LNCaP clone FGC (cell line): ENCODE measurements at regions not wholly inside any gene's neighbourhood (a gene's known extent, or its start where the extent isn't known, plus 50 kb on each side); places are given as distances from the start of the nearest gene placed in this dataset.

ENCODE experiments used
- DNase-seq: peaks from one replicate; pipeline ENCODE4 v3.0.0-alpha.2; 2011; ENCODE audit warnings: low read depth
- H3K4me3 ChIP-seq: 2 replicates; pipeline ENCODE4 v1.5.1; 2011; ENCODE audit warnings: mild to moderate bottlenecking, low read depth, low read length, control low read depth
- TF ChIP-seq, protein P1 (sequence below): IDR thresholded peaks from 2 replicates; pipeline ENCODE4 v1.5.1; 2012; ENCODE audit warnings: mild to moderate bottlenecking; ENCODE audit not compliant: control insufficient read depth, insufficient read depth; ENCODE audit errors: extremely low read depth

GRCh38 chr1:188988589-188988988, 1489.1 kb downstream of the BRINP3 start:
- DNase-seq, result no peak
- no peak overlapping the region for H3K4me3 ChIP-seq
- TF ChIP-seq, protein P1, sequence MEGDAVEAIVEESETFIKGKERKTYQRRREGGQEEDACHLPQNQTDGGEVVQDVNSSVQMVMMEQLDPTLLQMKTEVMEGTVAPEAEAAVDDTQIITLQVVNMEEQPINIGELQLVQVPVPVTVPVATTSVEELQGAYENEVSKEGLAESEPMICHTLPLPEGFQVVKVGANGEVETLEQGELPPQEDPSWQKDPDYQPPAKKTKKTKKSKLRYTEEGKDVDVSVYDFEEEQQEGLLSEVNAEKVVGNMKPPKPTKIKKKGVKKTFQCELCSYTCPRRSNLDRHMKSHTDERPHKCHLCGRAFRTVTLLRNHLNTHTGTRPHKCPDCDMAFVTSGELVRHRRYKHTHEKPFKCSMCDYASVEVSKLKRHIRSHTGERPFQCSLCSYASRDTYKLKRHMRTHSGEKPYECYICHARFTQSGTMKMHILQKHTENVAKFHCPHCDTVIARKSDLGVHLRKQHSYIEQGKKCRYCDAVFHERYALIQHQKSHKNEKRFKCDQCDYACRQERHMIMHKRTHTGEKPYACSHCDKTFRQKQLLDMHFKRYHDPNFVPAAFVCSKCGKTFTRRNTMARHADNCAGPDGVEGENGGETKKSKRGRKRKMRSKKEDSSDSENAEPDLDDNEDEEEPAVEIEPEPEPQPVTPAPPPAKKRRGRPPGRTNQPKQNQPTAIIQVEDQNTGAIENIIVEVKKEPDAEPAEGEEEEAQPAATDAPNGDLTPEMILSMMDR, result no peak

DNA sequence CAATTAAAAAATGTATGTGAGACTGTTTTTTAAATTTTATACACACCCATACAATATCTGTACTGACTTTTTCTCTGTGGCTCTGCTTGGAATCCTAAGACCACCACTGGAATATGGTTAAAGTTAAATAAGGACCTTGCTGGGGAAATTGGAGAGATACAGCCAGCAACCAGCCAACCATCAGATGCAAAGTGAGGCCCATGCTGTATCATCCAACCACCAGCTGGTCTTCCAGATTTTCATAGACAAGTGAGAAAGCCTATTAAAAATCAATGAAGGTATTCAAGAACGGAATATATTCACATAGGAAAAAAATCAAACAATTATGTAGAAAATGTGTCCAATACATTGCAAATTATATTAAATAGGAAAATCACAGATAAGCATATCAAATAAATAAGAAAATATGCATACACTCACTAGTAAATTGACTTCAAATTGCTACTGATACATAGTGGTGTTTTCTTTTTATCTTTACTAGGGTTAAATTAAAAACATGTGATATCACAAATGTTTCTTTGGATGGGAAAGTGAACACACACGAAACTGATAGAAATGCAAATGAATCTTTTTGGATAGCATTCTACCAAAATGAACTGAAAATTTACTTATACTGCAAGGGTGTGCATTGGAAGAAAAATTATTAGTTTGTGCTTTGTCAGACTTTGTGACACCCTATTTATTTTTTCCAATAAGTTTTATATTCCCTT, 1486.3 kb downstream of the BRINP3 start:
- DNase-seq, result no peak
- no peak overlapping the region for H3K4me3 ChIP-seq
- TF ChIP-seq, protein P1, result no peak

DNA sequence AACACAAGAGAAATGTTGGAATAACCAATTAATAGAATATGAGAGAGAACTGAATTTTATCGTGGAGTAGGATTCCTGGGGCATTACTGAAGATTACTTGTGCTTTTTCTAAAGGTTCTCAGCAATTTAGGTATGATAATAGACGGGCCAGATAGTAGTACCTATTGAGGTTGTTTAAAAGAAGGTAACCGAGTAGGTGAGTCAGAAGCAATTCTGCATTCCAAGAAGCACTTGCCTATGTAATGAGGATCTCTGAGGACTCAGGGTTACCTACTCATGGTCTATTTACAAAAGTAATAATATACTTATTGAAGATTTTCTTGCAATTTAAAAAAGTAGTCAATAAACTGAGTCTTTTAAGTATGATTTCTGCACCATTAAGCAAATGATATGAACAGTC, 1469.8 kb downstream of the BRINP3 start:
- TF ChIP-seq, protein P1, result no peak
- no peak overlapping the region for H3K4me3 ChIP-seq
- DNase-seq, result no peak

GRCh38 chr1:189021577-189021976, 1456.1 kb downstream of the BRINP3 start:
- no peak for DNase-seq
- no peak overlapping the region for H3K4me3 ChIP-seq
- TF ChIP-seq, protein P1, result no peak

DNA sequence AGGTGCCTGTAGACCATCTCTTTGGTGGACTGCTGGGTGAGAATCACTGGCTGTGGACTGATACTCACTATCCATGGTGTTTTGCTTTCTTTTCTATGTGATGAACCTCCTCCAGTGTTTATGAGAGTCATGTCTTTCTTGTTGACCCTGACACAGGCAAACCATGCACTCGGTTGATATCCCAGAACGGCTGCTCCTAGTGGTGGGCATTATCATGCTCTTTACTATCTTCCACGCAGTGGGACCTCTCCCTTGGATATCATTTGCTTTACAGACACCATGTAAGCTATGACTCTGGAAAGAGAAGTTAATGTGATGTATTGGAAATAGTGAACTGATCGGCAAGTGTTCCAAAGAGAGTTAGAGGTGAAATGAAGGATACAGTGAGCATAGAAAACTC, 1455.6 kb downstream of the BRINP3 start:
- H3K4me3 ChIP-seq, result no peak overlapping the region
- TF ChIP-seq, protein P1, result no peak
- DNase-seq, result no peak

- TF ChIP-seq, protein P1, result no peak
- DNase-seq, result no peak
- no peak overlapping the region for H3K4me3 ChIP-seq
Observed at GRCh38 chr1:189027512-189027911, 1450.2 kb downstream of the BRINP3 start.

DNA sequence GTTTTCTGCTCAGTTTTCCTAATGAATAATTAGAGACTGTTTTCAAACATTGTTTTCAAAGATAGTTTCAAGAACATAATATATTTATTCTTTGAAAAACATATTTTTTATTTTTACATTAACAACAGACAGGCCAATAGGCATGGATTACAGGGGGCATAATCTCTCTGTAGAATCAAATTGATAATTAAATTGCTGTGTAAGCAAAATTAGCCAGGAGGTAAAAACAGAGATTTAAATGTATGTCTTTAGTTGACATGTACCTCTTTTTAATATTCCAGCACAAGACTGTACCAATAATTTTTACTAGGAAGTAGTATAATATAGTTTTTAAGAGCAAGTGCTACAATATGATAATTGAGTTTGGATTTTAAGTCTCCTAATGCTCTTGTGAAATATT, 1444.5 kb downstream of the BRINP3 start:
- DNase-seq, result no peak
- TF ChIP-seq, protein P1, result no peak
- no peak overlapping the region for H3K4me3 ChIP-seq
